Neural crest cell (in vitro differentiated cells): ENCODE measurements at regions not wholly inside any gene's neighbourhood (a gene's known extent, or its start where the extent isn't known, plus 50 kb on each side); places are given as distances from the start of the nearest gene placed in this dataset.

Source experiments
- DNase-seq: peaks from one replicate; pipeline ENCODE4 v3.0.0; 2021; ENCODE audit warnings: low read depth, mixed read lengths, low spot score
- H3K27ac Mint-ChIP-seq: one replicate; pipeline ENCODE4 v1.8.0; 2021; ENCODE audit warnings: mild to moderate bottlenecking, mixed read lengths; ENCODE audit not compliant: unreplicated experiment
- H3K27me3 Mint-ChIP-seq: 2 replicates; pipeline ENCODE4 v1.8.0; 2021; ENCODE audit warnings: low read depth, mild to moderate bottlenecking, mixed read lengths
- H3K36me3 Mint-ChIP-seq: 2 replicates; pipeline ENCODE4 v1.8.0; 2021; ENCODE audit warnings: low read depth, mild to moderate bottlenecking, mixed read lengths
- H3K4me1 Mint-ChIP-seq: 2 replicates; pipeline ENCODE4 v1.8.0; 2021; ENCODE audit warnings: mixed read lengths
- H3K4me3 Mint-ChIP-seq: one replicate; pipeline ENCODE4 v1.8.0; 2021; ENCODE audit warnings: mild to moderate bottlenecking, mixed read lengths
- H3K9me3 Mint-ChIP-seq: 2 replicates; pipeline ENCODE4 v1.8.0; 2021; ENCODE audit warnings: mixed read lengths
- TF ChIP-seq, protein P1 (sequence below): fragments of 200-600 bp; sonication (generic); conservative IDR thresholded peaks from 2 replicates; pipeline ENCODE4 v1.5.0; 2021; ENCODE audit warnings: antibody characterized with exemption, mild to moderate bottlenecking

- Mint-ChIP-seq H3K4me3 (no peak overlapping the region), H3K36me3 (no peaks in the 10 kb centered on the region), H3K9me3 (no peaks in the 10 kb centered on the region), H3K4me1 (peaks cover 4% of the 10 kb centered on the region), H3K27me3 (peaks cover 4% of the 10 kb centered on the region), H3K27ac (no peak overlapping the region)
- no peak for DNase-seq
- TF ChIP-seq, protein P1, sequence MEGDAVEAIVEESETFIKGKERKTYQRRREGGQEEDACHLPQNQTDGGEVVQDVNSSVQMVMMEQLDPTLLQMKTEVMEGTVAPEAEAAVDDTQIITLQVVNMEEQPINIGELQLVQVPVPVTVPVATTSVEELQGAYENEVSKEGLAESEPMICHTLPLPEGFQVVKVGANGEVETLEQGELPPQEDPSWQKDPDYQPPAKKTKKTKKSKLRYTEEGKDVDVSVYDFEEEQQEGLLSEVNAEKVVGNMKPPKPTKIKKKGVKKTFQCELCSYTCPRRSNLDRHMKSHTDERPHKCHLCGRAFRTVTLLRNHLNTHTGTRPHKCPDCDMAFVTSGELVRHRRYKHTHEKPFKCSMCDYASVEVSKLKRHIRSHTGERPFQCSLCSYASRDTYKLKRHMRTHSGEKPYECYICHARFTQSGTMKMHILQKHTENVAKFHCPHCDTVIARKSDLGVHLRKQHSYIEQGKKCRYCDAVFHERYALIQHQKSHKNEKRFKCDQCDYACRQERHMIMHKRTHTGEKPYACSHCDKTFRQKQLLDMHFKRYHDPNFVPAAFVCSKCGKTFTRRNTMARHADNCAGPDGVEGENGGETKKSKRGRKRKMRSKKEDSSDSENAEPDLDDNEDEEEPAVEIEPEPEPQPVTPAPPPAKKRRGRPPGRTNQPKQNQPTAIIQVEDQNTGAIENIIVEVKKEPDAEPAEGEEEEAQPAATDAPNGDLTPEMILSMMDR, result no peak
Observed at GRCh38 chr9:12394105-12394504, 299.1 kb upstream of the TYRP1 start.

DNA sequence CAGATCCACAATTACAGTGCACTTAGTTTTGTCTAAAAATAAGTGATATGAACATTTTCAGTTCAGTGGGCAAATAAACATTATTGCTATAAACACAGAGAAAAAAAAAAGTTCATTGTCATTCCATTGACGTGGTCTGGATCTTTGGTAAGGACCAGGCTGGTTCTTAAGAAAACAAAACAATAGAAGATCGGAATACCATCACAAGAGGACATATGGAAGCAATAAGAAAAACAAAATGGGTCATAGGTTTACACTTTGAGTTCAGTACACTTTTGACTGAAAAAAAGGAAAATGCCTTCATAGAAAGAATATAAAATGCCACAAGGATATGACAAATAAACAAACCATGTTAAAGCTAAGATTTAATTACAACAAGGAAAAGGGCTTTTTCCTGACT is 289.5 kb upstream of the TYRP1 start:
- Mint-ChIP-seq H3K36me3 (no peaks in the 10 kb centered on the region), H3K4me1 (no peaks in the 10 kb centered on the region), H3K27me3 (no peaks in the 10 kb centered on the region), H3K27ac (no peak overlapping the region), H3K4me3 (no peak overlapping the region), H3K9me3 (no peaks in the 10 kb centered on the region)
- no peak for DNase-seq
- TF ChIP-seq, protein P1, result no peak

GRCh38 chr9:12413986-12414385 is 279.2 kb upstream of the TYRP1 start:
- H3K27ac Mint-ChIP-seq, result no peak overlapping the region
- H3K27me3 Mint-ChIP-seq, result no peaks in the 10 kb centered on the region

GRCh38 chr9:12414514-12414913 is 278.7 kb upstream of the TYRP1 start:
- H3K4me1 Mint-ChIP-seq, result peaks cover 7% of the 10 kb centered on the region
- no peak overlapping the region for H3K4me3 Mint-ChIP-seq
- peaks cover 6% of the 10 kb centered on the region for H3K9me3 Mint-ChIP-seq
- DNase-seq, result no peak
- TF ChIP-seq, protein P1, result no peak
- no peaks in the 10 kb centered on the region for H3K36me3 Mint-ChIP-seq
- H3K27me3 Mint-ChIP-seq, result no peaks in the 10 kb centered on the region
- H3K27ac Mint-ChIP-seq, result no peak overlapping the region

More at GRCh38 chr9:12413986-12414385, 279.2 kb upstream of the TYRP1 start:
- no peak overlapping the region for H3K4me3 Mint-ChIP-seq
- H3K4me1 Mint-ChIP-seq, result peaks cover 7% of the 10 kb centered on the region
- no peak for DNase-seq
- H3K9me3 Mint-ChIP-seq, result peaks cover 6% of the 10 kb centered on the region
- TF ChIP-seq, protein P1, result no peak
- no peaks in the 10 kb centered on the region for H3K36me3 Mint-ChIP-seq

GRCh38 chr9:12415361-12415760 is 277.8 kb upstream of the TYRP1 start:
- peaks cover 4% of the 10 kb centered on the region for H3K9me3 Mint-ChIP-seq
- DNase-seq, result no peak
- TF ChIP-seq, protein P1, result no peak
- H3K36me3 Mint-ChIP-seq, result no peaks in the 10 kb centered on the region
- H3K27ac Mint-ChIP-seq, result no peak overlapping the region
- peaks cover 7% of the 10 kb centered on the region for H3K4me1 Mint-ChIP-seq
- H3K27me3 Mint-ChIP-seq, result no peaks in the 10 kb centered on the region
- H3K4me3 Mint-ChIP-seq, result no peak overlapping the region

DNA sequence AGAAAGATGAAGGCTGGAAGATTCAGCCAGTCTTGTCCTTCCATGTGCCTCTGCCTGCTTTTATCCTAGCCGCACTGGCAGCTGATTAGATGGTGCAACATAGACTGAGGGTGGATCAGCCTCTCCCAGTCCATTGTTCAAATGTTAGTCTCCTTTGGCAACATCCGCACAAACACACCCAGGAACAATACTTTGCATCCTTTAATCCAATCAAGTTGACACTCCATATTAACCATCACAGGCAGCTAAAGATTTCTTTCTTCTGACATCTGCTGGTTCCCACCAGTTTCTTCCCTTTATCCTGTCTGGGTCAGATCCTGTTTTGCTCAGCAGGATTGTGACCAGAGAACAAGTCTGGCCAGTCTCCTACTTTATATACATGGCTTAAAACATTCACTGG is 276.5 kb upstream of the TYRP1 start:
- Mint-ChIP-seq H3K9me3 (peaks cover 4% of the 10 kb centered on the region), H3K4me3 (no peak overlapping the region), H3K27me3 (no peaks in the 10 kb centered on the region), H3K36me3 (no peaks in the 10 kb centered on the region), H3K4me1 (peaks cover 7% of the 10 kb centered on the region), H3K27ac (no peak overlapping the region)
- TF ChIP-seq, protein P1, result no peak
- DNase-seq, result no peak
